HCT116 (cell line): ENCODE measurements at regions not wholly inside any gene's neighbourhood (a gene's known extent, or its start where the extent isn't known, plus 50 kb on each side); places are given as distances from the start of the nearest gene placed in this dataset.

Experiments used
- CTCF ChIP-seq, 3 experiments: fragments of 200-600 bp in 1 of 3; sonication (generic) in 1 of 3; IDR thresholded peaks in 2 of 3; conservative IDR thresholded peaks in 1 of 3; 2 replicates each; pipeline ENCODE4 v1.5.1; 2012 to 2017; ENCODE audit warnings: low read depth in 2 of 3, low read length in 2 of 3, antibody characterized with exemption in 1 of 3, borderline replicate concordance in 1 of 3, control low read depth in 1 of 3, mild to moderate bottlenecking in 1 of 3, mixed read lengths in 1 of 3, mixed run types in 1 of 3, moderate library complexity in 1 of 3; ENCODE audit not compliant: insufficient read depth in 1 of 3
- EZH2 ChIP-seq: fragments of 200-600 bp; sonication (generic); IDR thresholded peaks from 2 replicates; pipeline ENCODE4 v1.6.1; 2017; ENCODE audit warnings: antibody characterized with exemption, mixed run types
- POLR2A ChIP-seq: IDR thresholded peaks from 2 replicates; pipeline ENCODE4 v1.7.0; 2011; ENCODE audit warnings: borderline replicate concordance; ENCODE audit not compliant: insufficient read depth, insufficient read length; ENCODE audit errors: extremely low read depth
- POLR2AphosphoS5 ChIP-seq: IDR thresholded peaks from 2 replicates; pipeline ENCODE4 v1.6.1; 2011; ENCODE audit warnings: mild to moderate bottlenecking, low read depth, low read length, moderate library complexity
- RAD21 ChIP-seq: IDR thresholded peaks from 2 replicates; pipeline ENCODE4 v1.6.1; 2012; ENCODE audit warnings: low read depth, mild to moderate bottlenecking
- YY1 ChIP-seq: IDR thresholded peaks from 2 replicates; pipeline ENCODE4 v1.6.1; 2011; ENCODE audit warnings: low read length, low read depth, moderate library complexity, mild to moderate bottlenecking; ENCODE audit not compliant: insufficient replicate concordance; ENCODE audit errors: extremely low read depth
- ZFX ChIP-seq: fragments of 450-650 bp; IDR thresholded peaks from 2 replicates; pipeline ENCODE4 v1.6.1; 2017

- TF ChIP-seq CTCF (IDR thresholded peaks at IDR 0.05 in 2 of 3, conservative IDR thresholded peaks at IDR 0.05 in 1 of 3; ENCODE audit: borderline replicate concordance in 1 of 3, insufficient read depth in 1 of 3, low read depth in 2 of 3, low read length in 2 of 3) (no peak), POLR2A (no peak), POLR2AphosphoS5 (no peak), EZH2 (no peak), ZFX (no peak), RAD21 (no peak), YY1 (no peak)
Observed at GRCh38 chr15:77832874-77833273, 200.2 kb upstream of the LINGO1 start.
